OCI-LY1 (cell line): ENCODE measurements at regions not wholly inside any gene's neighbourhood (a gene's known extent, or its start where the extent isn't known, plus 50 kb on each side); places are given as distances from the start of the nearest gene placed in this dataset.

Experiments
- H2AFZ ChIP-seq: fragments of 200-600 bp; sonication (generic), shearing (Covaris generic); 2 replicates; pipeline ENCODE4 v1.6.0; 2014; ENCODE audit warnings: antibody characterized with exemption, mild to moderate bottlenecking, low read length
- H3F3A ChIP-seq: fragments of 200-600 bp; sonication (generic), shearing (Covaris generic); 2 replicates; pipeline ENCODE4 v1.6.0; 2014; ENCODE audit warnings: mild to moderate bottlenecking, antibody characterized with exemption, low read length, moderate library complexity; ENCODE audit not compliant: insufficient read depth
- H3K27ac ChIP-seq: fragments of 200-600 bp; sonication (generic); 2 replicates; pipeline ENCODE4 v1.5.1; 2014; ENCODE audit warnings: low read length, mixed run types, mild to moderate bottlenecking, low read depth; ENCODE audit not compliant: poor library complexity, severe bottlenecking
- H3K27me3 ChIP-seq: fragments of 200-600 bp; sonication (generic); 2 replicates; pipeline ENCODE4 v1.6.0; 2014; ENCODE audit warnings: antibody characterized with exemption, mild to moderate bottlenecking, low read length, moderate library complexity; ENCODE audit not compliant: insufficient read depth
- H3K36me3 ChIP-seq: fragments of 200-600 bp; sonication (generic); 2 replicates; pipeline ENCODE4 v1.6.1; 2014; ENCODE audit warnings: mild to moderate bottlenecking, antibody characterized with exemption, low read length, moderate library complexity, mixed read lengths; ENCODE audit not compliant: insufficient read depth
- H3K4me1 ChIP-seq: fragments of 200-600 bp; sonication (generic); 2 replicates; pipeline ENCODE4 v1.5.1; 2014; ENCODE audit warnings: mild to moderate bottlenecking, low read length, moderate library complexity; ENCODE audit not compliant: insufficient read depth, severe bottlenecking
- H3K4me2 ChIP-seq: fragments of 200-600 bp; sonication (generic), shearing (Covaris generic); 2 replicates; pipeline ENCODE4 v1.6.1; 2014; ENCODE audit warnings: low read length
- H3K4me3 ChIP-seq: fragments of 200-600 bp; sonication (generic); 2 replicates; pipeline ENCODE4 v1.5.1; 2014; ENCODE audit warnings: low read length, low read depth, mild to moderate bottlenecking, mixed read lengths; ENCODE audit not compliant: poor library complexity, severe bottlenecking
- H3K79me2 ChIP-seq: fragments of 200-600 bp; shearing (Covaris generic); 2 replicates; pipeline ENCODE4 v1.6.1; 2016; ENCODE audit warnings: mixed run types, low read length, mixed read lengths; ENCODE audit not compliant: insufficient read depth
- H3K9ac ChIP-seq: fragments of 200-600 bp; sonication (generic), shearing (Covaris generic); 2 replicates; pipeline ENCODE4 v1.6.1; 2014; ENCODE audit warnings: mild to moderate bottlenecking, low read length, mixed read lengths
- H3K9me2 ChIP-seq: fragments of 200-600 bp; sonication (generic), shearing (Covaris generic); 2 replicates; pipeline ENCODE4 v1.6.1; 2014; ENCODE audit warnings: low read depth, mild to moderate bottlenecking, low read length, mixed read lengths
- H3K9me3 ChIP-seq: fragments of 200-600 bp; shearing (Covaris generic); 2 replicates; pipeline ENCODE4 v1.6.1; 2014; ENCODE audit warnings: low read length, mixed read lengths
- H4K20me1 ChIP-seq: fragments of 200-600 bp; sonication (generic), shearing (Covaris generic); 2 replicates; pipeline ENCODE4 v1.6.0; 2016; ENCODE audit warnings: mild to moderate bottlenecking, low read length; ENCODE audit not compliant: insufficient read depth
- EZH2 ChIP-seq: fragments of 200-600 bp; sonication (generic), shearing (Covaris generic); IDR thresholded peaks from 2 replicates; pipeline ENCODE4 v1.8.0; 2017; ENCODE audit warnings: borderline replicate concordance, mixed run types, mild to moderate bottlenecking, antibody characterized with exemption, low read length, moderate library complexity, mixed read lengths
- TF ChIP-seq, protein P1 (sequence below): fragments of 200-600 bp; sonication (generic), shearing (Covaris generic); IDR thresholded peaks from 2 replicates; pipeline ENCODE4 v1.5.1; 2017; ENCODE audit warnings: mild to moderate bottlenecking, antibody characterized with exemption, low read length, moderate library complexity, mixed read lengths

GRCh38 chr3:86554383-86554782 lies 436.6 kb downstream of the VGLL3 start:
- Histone ChIP-seq H3K4me1 (no peaks in the 10 kb centered on the region), H3K27ac (no peak overlapping the region), H4K20me1 (no peaks in the 10 kb centered on the region), H3F3A (no peaks in the 10 kb centered on the region), H3K79me2 (no peaks in the 10 kb centered on the region), H3K4me3 (no peak overlapping the region), H3K9me2 (no peaks in the 10 kb centered on the region), H3K9ac (no peak overlapping the region), H2AFZ (no peak overlapping the region), H3K36me3 (no peaks in the 10 kb centered on the region), H3K9me3 (no peaks in the 10 kb centered on the region), H3K4me2 (no peak overlapping the region), H3K27me3 (no peaks in the 10 kb centered on the region)
- TF ChIP-seq EZH2, result no peak
- TF ChIP-seq, protein P1, sequence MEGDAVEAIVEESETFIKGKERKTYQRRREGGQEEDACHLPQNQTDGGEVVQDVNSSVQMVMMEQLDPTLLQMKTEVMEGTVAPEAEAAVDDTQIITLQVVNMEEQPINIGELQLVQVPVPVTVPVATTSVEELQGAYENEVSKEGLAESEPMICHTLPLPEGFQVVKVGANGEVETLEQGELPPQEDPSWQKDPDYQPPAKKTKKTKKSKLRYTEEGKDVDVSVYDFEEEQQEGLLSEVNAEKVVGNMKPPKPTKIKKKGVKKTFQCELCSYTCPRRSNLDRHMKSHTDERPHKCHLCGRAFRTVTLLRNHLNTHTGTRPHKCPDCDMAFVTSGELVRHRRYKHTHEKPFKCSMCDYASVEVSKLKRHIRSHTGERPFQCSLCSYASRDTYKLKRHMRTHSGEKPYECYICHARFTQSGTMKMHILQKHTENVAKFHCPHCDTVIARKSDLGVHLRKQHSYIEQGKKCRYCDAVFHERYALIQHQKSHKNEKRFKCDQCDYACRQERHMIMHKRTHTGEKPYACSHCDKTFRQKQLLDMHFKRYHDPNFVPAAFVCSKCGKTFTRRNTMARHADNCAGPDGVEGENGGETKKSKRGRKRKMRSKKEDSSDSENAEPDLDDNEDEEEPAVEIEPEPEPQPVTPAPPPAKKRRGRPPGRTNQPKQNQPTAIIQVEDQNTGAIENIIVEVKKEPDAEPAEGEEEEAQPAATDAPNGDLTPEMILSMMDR, result no peak

GRCh38 chr3:86547692-86548091 lies 443.3 kb downstream of the VGLL3 start:
- Histone ChIP-seq H3K27me3 (no peaks in the 10 kb centered on the region), H3K9me3 (no peaks in the 10 kb centered on the region), H3K4me1 (no peaks in the 10 kb centered on the region), H4K20me1 (no peaks in the 10 kb centered on the region), H3F3A (no peaks in the 10 kb centered on the region), H3K4me2 (no peak overlapping the region), H3K36me3 (no peaks in the 10 kb centered on the region), H3K27ac (no peak overlapping the region), H3K4me3 (no peak overlapping the region), H3K9me2 (no peaks in the 10 kb centered on the region), H2AFZ (no peak overlapping the region), H3K79me2 (no peaks in the 10 kb centered on the region), H3K9ac (no peak overlapping the region)
- TF ChIP-seq EZH2, result no peak
- TF ChIP-seq, protein P1, result no peak

GRCh38 chr3:86537171-86537570 lies 453.8 kb downstream of the VGLL3 start:
- Histone ChIP-seq H3K4me1 (no peaks in the 10 kb centered on the region), H2AFZ (no peak overlapping the region), H3K4me2 (no peak overlapping the region), H3K36me3 (no peaks in the 10 kb centered on the region), H3K9me2 (no peaks in the 10 kb centered on the region), H3K27ac (no peak overlapping the region), H3K4me3 (no peak overlapping the region), H3F3A (no peaks in the 10 kb centered on the region), H3K27me3 (no peaks in the 10 kb centered on the region), H3K79me2 (no peaks in the 10 kb centered on the region), H4K20me1 (no peaks in the 10 kb centered on the region), H3K9me3 (no peaks in the 10 kb centered on the region), H3K9ac (no peak overlapping the region)
- no peak for TF ChIP-seq EZH2
- TF ChIP-seq, protein P1, result no peak
